Skeletal muscle satellite cell (primary cell): ENCODE measurements at regions not wholly inside any gene's neighbourhood (a gene's known extent, or its start where the extent isn't known, plus 50 kb on each side); places are given as distances from the start of the nearest gene placed in this dataset. TPM values are rescaled to one million over a fixed set of nuclear protein-coding genes. Genes with fewer than 3 reads are reported as not detected.

Experiments
- H3K27me3 ChIP-seq: 2 replicates; pipeline ENCODE4 v1.7.0; 2013; ENCODE audit warnings: low read length; ENCODE audit not compliant: control insufficient read depth, insufficient read depth
- H3K36me3 ChIP-seq: 2 replicates; pipeline ENCODE4 v1.7.0; 2013; ENCODE audit warnings: mild to moderate bottlenecking, control low read depth, low read length; ENCODE audit not compliant: insufficient read depth
- H3K4me1 ChIP-seq: 2 replicates; pipeline ENCODE4 v1.7.0; 2013; ENCODE audit warnings: low read length; ENCODE audit not compliant: control insufficient read depth, insufficient read depth
- H3K4me2 ChIP-seq: 2 replicates; pipeline ENCODE4 v1.7.0; 2013; ENCODE audit warnings: mild to moderate bottlenecking, low read length
- H3K4me3 ChIP-seq: 2 replicates; pipeline ENCODE4 v1.7.0; 2013; ENCODE audit warnings: low read length
- H3K9ac ChIP-seq: 2 replicates; pipeline ENCODE4 v1.7.0; 2013; ENCODE audit warnings: mild to moderate bottlenecking, low read depth, low read length, moderate library complexity
- H3K9me3 ChIP-seq: replicated peaks from 2 replicates; pipeline ENCODE4 v1.7.0; 2013; ENCODE audit warnings: mild to moderate bottlenecking, control low read depth, low read length
- small RNA-seq: library from RNA; depleted of rRNA; stranded (forward); fragments of <200 nt; gene quantifications from one replicate; pipeline ENCODE3, GENCODE V24; 2012

DNA sequence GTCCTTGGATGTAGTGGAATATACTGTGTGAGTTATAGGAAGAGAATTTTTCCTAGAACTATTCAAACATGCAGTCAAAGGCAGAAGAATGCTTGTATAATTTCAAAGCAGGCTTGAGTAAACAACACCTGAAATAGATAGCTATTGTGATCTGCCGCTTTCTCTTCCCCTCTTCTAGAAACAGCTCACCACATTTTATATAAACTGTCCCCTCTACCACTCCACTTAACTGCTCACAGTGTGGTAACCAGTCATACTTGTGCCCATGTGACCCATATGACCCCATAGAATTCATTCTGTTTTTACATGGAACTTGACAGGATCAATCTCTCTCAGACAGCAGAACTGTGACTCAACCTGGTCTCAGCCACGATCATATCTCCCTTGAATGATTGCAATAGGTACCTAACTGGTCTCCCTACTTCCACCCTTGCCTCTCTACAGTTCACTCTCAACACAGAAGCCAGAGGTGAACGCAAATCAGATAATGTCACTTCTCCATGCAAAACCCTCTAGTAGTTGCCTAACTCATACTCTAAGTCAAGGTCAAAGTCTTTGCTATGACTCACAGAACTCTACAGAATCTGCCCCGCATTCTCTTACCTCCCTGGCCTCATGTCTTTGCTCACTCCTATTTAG lies 85.6 kb upstream of the EFHC2 start:
- no peak overlapping the region for H3K4me3 ChIP-seq
- no peaks in the 10 kb centered on the region for H3K36me3 ChIP-seq
- no peaks in the 10 kb centered on the region for H3K9me3 ChIP-seq
- H3K4me2 ChIP-seq: no peak overlapping the region
- peaks cover 3% of the 10 kb centered on the region for H3K4me1 ChIP-seq
- no peaks in the 10 kb centered on the region for H3K27me3 ChIP-seq
- no peak overlapping the region for H3K9ac ChIP-seq

DNA sequence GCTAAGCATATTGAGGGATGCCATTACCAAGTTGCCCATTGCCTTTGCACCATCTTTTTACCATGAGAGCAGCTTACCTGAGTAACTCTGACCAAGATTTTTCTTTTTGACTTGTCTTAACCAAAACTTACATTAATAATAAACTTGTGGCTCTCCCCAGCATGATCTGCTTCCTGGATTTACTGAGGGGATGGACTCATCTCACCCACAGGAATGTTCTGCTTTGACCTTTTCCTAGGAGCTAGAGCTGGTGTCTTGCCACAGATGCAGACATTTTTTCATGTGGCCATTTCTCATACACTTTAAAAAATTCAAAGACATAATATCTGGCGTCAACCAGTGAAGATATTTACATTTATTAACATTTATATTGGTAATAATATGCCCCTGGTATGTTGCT lies 79.2 kb upstream of the EFHC2 start:
- H3K4me1 ChIP-seq: peaks cover 6% of the 10 kb centered on the region
- no peak overlapping the region for H3K4me2 ChIP-seq
- no peaks in the 10 kb centered on the region for H3K9me3 ChIP-seq
- H3K9ac ChIP-seq: no peak overlapping the region
- H3K4me3 ChIP-seq: no peak overlapping the region
- no peaks in the 10 kb centered on the region for H3K27me3 ChIP-seq
- H3K36me3 ChIP-seq: no peaks in the 10 kb centered on the region

DNA sequence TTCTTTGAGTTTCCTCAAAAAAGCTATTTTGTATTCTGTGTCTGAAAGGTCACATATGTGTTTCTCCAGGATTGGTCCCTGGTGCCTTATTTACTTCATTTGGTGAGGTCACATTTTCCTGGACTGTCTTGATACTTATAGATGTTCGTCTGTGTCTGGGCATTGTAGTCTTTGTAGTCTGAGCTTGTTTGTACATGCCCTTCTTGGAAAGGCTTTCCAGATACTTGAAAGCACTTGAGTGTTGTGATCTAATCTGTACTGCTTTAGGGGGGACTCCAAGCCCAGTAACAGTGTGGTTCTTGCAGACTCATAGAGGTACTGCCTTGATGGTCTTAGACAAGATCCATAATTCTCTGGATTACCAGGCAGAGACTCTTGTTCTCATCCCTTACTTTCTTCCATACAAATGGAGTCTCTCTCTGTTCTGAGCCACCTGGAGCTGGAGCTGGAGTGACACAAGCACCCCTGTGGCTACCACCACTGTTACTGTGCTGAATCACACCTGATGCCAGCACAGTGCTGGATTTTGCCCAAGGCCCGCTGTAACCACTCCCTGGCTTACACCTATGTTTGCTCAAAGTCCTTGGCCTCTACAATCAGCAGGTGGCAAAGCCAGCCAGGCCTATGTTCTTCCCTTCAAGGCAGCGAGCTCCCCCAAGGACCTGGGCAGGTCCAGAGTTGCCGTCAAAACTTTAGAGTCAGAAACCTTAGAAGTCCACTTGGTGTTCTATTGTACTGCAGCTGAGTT lies 72.3 kb upstream of the EFHC2 start:
- Histone ChIP-seq H3K4me2 (no peak overlapping the region), H3K36me3 (no peaks in the 10 kb centered on the region), H3K27me3 (no peaks in the 10 kb centered on the region), H3K9me3 (no peaks in the 10 kb centered on the region), H3K4me1 (no peaks in the 10 kb centered on the region), H3K9ac (no peak overlapping the region), H3K4me3 (no peak overlapping the region)

DNA sequence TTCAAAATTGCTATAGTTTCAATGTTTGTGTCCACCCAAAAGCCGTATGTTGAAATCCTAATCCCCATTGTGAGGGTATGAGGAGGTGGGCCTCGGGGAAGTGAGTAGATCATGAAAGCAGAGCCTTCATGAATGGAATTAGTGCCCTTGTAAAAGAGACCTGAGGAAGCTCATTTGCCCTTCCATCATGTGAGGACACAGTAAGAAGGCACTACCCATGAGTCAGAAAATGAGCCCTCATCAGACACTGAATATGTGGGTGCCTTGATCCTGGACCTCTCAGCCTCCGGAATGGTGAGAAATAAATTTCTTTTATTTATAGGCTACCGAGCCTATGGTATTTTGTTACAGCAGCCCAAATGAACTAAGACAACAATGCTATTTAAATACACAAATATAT lies 57.7 kb upstream of the EFHC2 start:
- no peaks in the 10 kb centered on the region for H3K9me3 ChIP-seq
- no peak overlapping the region for H3K4me3 ChIP-seq
- peaks cover 23% of the 10 kb centered on the region for H3K4me1 ChIP-seq
- H3K27me3 ChIP-seq: no peaks in the 10 kb centered on the region
- no peaks in the 10 kb centered on the region for H3K36me3 ChIP-seq
- peak overlapping the region; percentile 31 for H3K9ac ChIP-seq
- peak overlapping the region; percentile 39 for H3K4me2 ChIP-seq

DNA sequence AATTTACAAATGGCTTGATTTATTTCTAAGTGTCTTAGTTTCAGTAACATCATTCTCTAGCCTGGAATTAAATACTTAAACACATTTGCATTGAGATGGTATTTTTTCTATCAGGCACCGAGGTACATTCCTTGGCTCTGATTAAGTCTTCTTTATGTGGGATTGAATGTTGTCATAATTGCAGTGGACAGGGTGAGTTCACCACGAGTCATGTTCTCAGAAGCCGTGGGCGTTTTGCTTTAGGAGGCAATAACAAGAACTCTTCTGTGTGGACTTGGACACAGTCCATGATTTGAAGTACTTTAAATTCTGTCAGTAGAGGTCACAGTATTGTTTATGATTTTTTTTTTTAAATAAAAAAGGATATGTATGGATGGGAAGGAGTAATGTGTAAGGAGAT lies 57.1 kb upstream of the EFHC2 start:
- Histone ChIP-seq H3K27me3 (no peaks in the 10 kb centered on the region), H3K36me3 (no peaks in the 10 kb centered on the region), H3K9ac (peak overlapping the region; percentile 31), H3K4me2 (peak overlapping the region; percentile 41), H3K4me3 (no peak overlapping the region), H3K9me3 (no peaks in the 10 kb centered on the region), H3K4me1 (peaks cover 23% of the 10 kb centered on the region)

DNA sequence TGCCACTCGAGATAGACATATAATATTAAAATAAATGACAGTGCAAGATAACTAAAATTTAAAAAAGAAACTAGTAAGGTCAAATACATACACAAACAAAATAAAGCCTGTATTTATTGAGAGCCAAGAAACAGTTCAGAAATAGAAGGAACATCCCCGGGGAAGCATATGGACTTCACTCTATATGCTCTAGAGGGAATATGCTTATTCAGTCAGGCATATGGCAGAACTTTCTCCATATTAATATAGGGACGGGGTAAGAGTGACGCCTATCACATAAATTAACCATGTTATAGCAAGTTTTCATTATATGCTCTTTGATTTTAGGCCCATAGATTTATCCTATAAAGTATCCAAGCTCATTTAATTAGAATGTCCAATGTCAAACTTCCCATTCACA lies 56.7 kb upstream of the EFHC2 start:
- no peaks in the 10 kb centered on the region for H3K9me3 ChIP-seq
- no peak overlapping the region for H3K9ac ChIP-seq
- H3K4me3 ChIP-seq: no peak overlapping the region
- H3K4me2 ChIP-seq: peak overlapping the region; percentile 41
- no peaks in the 10 kb centered on the region for H3K36me3 ChIP-seq
- H3K4me1 ChIP-seq: peaks cover 23% of the 10 kb centered on the region
- no peaks in the 10 kb centered on the region for H3K27me3 ChIP-seq

Small RNA genes lying in the stretch of these regions (small RNA-seq; reads per million reads assigned to genes)
- not detected for gene RF00019
